ENCODE measurements at regions not wholly inside any gene's neighbourhood (a gene's known extent, or its start where the extent isn't known, plus 50 kb on each side); places are given as distances from the start of the nearest gene placed in this dataset.

GRCh38 chr6:40321616-40322015 is 265.5 kb downstream of the LRFN2 start:
- no peak for DNase-seq

GRCh38 chr6:40320947-40321346 is 266.2 kb downstream of the LRFN2 start:
- intact Hi-C loops (cut with micrococcal nuclease), result no loop called here
- Histone ChIP-seq H3K27me3 (ENCODE audit: low read depth) (peaks cover 99% of the 10 kb centered on the region), H3K4me1 (peaks cover 8% of the 10 kb centered on the region), H3K27ac (replicated peaks) (no peak overlapping the region), H3K36me3 (no peaks in the 10 kb centered on the region), H3K9me3 (replicated peaks) (peaks cover 8% of the 10 kb centered on the region), H3K4me3 (no peak overlapping the region)
- no peak for TF ChIP-seq CTCF (IDR thresholded peaks at IDR 0.05; ENCODE audit: borderline replicate concordance)
- no peak for DNase-seq

More at GRCh38 chr6:40321616-40322015, 265.5 kb downstream of the LRFN2 start:
- no peak overlapping the region for H3K4me3 ChIP-seq
- H3K36me3 ChIP-seq, result no peaks in the 10 kb centered on the region
- intact Hi-C loops (cut with micrococcal nuclease), result no loop called here
- H3K27me3 ChIP-seq (ENCODE audit: low read depth), result peaks cover 97% of the 10 kb centered on the region
- H3K27ac ChIP-seq (replicated peaks), result no peak overlapping the region
- H3K4me1 ChIP-seq, result peaks cover 15% of the 10 kb centered on the region
- TF ChIP-seq CTCF (IDR thresholded peaks at IDR 0.05; ENCODE audit: borderline replicate concordance), result no peak
- H3K9me3 ChIP-seq (replicated peaks), result peaks cover 8% of the 10 kb centered on the region

GRCh38 chr6:40320441-40320840 is 266.7 kb downstream of the LRFN2 start:
- Histone ChIP-seq H3K9me3 (replicated peaks) (peaks cover 8% of the 10 kb centered on the region), H3K4me1 (peaks cover 4% of the 10 kb centered on the region), H3K4me3 (no peak overlapping the region), H3K36me3 (no peaks in the 10 kb centered on the region), H3K27me3 (ENCODE audit: low read depth) (peaks cover 95% of the 10 kb centered on the region), H3K27ac (replicated peaks) (no peak overlapping the region)
- TF ChIP-seq CTCF (IDR thresholded peaks at IDR 0.05; ENCODE audit: borderline replicate concordance), result no peak
- no peak for DNase-seq
- intact Hi-C loops (cut with micrococcal nuclease), result no loop called here

- DNase-seq, result no peak
- no peak overlapping the region for H3K27ac ChIP-seq (replicated peaks)
- peaks cover 8% of the 10 kb centered on the region for H3K9me3 ChIP-seq (replicated peaks)
- intact Hi-C loops (cut with micrococcal nuclease), result no loop called here
- H3K4me3 ChIP-seq, result no peak overlapping the region
- no peaks in the 10 kb centered on the region for H3K36me3 ChIP-seq
- H3K4me1 ChIP-seq, result no peaks in the 10 kb centered on the region
- TF ChIP-seq CTCF (IDR thresholded peaks at IDR 0.05; ENCODE audit: borderline replicate concordance), result no peak
- H3K27me3 ChIP-seq (ENCODE audit: low read depth), result peaks cover 95% of the 10 kb centered on the region
Measured at GRCh38 chr6:40319124-40319523, 268.0 kb downstream of the LRFN2 start.

GRCh38 chr6:40315060-40315459 is 272.1 kb downstream of the LRFN2 start:
- H3K4me1 ChIP-seq, result peaks cover 3% of the 10 kb centered on the region
- H3K27me3 ChIP-seq (ENCODE audit: low read depth), result peaks cover 77% of the 10 kb centered on the region
- H3K27ac ChIP-seq (replicated peaks), result no peak overlapping the region
- no peak for TF ChIP-seq CTCF (IDR thresholded peaks at IDR 0.05; ENCODE audit: borderline replicate concordance)
- H3K4me3 ChIP-seq, result no peak overlapping the region
- H3K36me3 ChIP-seq, result no peaks in the 10 kb centered on the region
- H3K9me3 ChIP-seq (replicated peaks), result peaks cover 8% of the 10 kb centered on the region
- DNase-seq, result no peak
- intact Hi-C loops (cut with micrococcal nuclease), result no loop called here

GRCh38 chr6:40313582-40313981 is 273.6 kb downstream of the LRFN2 start:
- intact Hi-C loops (cut with micrococcal nuclease), result no loop called here
- no peak for DNase-seq

More at GRCh38 chr6:40313582-40313981, 273.6 kb downstream of the LRFN2 start:
- no peak overlapping the region for H3K4me3 ChIP-seq
- H3K9me3 ChIP-seq (replicated peaks), result no peaks in the 10 kb centered on the region
- H3K27me3 ChIP-seq (ENCODE audit: low read depth), result peaks cover 75% of the 10 kb centered on the region
- H3K27ac ChIP-seq (replicated peaks), result no peak overlapping the region
- TF ChIP-seq CTCF (IDR thresholded peaks at IDR 0.05; ENCODE audit: borderline replicate concordance), result no peak
- H3K36me3 ChIP-seq, result no peaks in the 10 kb centered on the region
- H3K4me1 ChIP-seq, result peaks cover 4% of the 10 kb centered on the region

Measured in left ventricle myocardium inferior (tissue), 1 donor.